Loucy (cell line): ENCODE measurements at regions not wholly inside any gene's neighbourhood (a gene's known extent, or its start where the extent isn't known, plus 50 kb on each side); places are given as distances from the start of the nearest gene placed in this dataset.

ENCODE experiments used
- H2AFZ ChIP-seq: fragments of 200-600 bp; sonication (generic); 2 replicates; pipeline ENCODE4 v1.6.0; 2016; ENCODE audit warnings: antibody characterized with exemption, mild to moderate bottlenecking, low read length, moderate library complexity
- H3F3A ChIP-seq: fragments of 200-600 bp; 2 replicates; pipeline ENCODE4 v1.6.0; 2016; ENCODE audit warnings: antibody characterized with exemption, low read depth, mild to moderate bottlenecking
- H3K27me3 ChIP-seq: fragments of 200-600 bp; sonication (generic); 2 replicates; pipeline ENCODE4 v1.6.1; 2014; ENCODE audit warnings: low read length, mild to moderate bottlenecking; ENCODE audit not compliant: insufficient read depth, poor library complexity, severe bottlenecking
- H3K36me3 ChIP-seq: fragments of 200-600 bp; sonication (generic); 2 replicates; pipeline ENCODE4 v1.6.1; 2016; ENCODE audit warnings: low read length; ENCODE audit not compliant: insufficient read depth
- H3K4me1 ChIP-seq: fragments of 200-600 bp; sonication (generic); 2 replicates; pipeline ENCODE4 v1.5.1; 2014; ENCODE audit warnings: low read length, mild to moderate bottlenecking; ENCODE audit not compliant: insufficient read depth, poor library complexity, severe bottlenecking
- H3K4me2 ChIP-seq: fragments of 200-600 bp; sonication (generic); 2 replicates; pipeline ENCODE4 v1.6.0; 2014; ENCODE audit warnings: antibody characterized with exemption, low read length, low read depth, mild to moderate bottlenecking; ENCODE audit not compliant: poor library complexity, severe bottlenecking
- H3K4me3 ChIP-seq: fragments of 200-600 bp; sonication (generic); 2 replicates; pipeline ENCODE4 v1.5.1; 2014; ENCODE audit warnings: low read length, mild to moderate bottlenecking, mixed read lengths; ENCODE audit not compliant: poor library complexity, severe bottlenecking
- H3K79me2 ChIP-seq: fragments of 200-600 bp; sonication (generic); 2 replicates; pipeline ENCODE4 v1.6.1; 2014; ENCODE audit warnings: low read length; ENCODE audit not compliant: insufficient read depth
- H3K9ac ChIP-seq: fragments of 200-600 bp; sonication (generic); 2 replicates; pipeline ENCODE4 v1.6.0; 2014; ENCODE audit warnings: mild to moderate bottlenecking, low read depth, low read length, moderate library complexity; ENCODE audit not compliant: poor library complexity, severe bottlenecking
- H3K9me2 ChIP-seq: fragments of 200-600 bp; sonication (generic); replicated peaks from 2 replicates; pipeline ENCODE4 v1.6.1; 2016; ENCODE audit warnings: low read depth, low read length, mixed read lengths
- H3K9me3 ChIP-seq: fragments of 200-600 bp; sonication (generic); 2 replicates; pipeline ENCODE4 v1.6.1; 2014; ENCODE audit warnings: mild to moderate bottlenecking, antibody characterized with exemption, low read length, low read depth; ENCODE audit not compliant: insufficient read depth
- H4K20me1 ChIP-seq: fragments of 200-600 bp; sonication (generic); 2 replicates; pipeline ENCODE4 v1.6.0; 2014; ENCODE audit warnings: antibody characterized with exemption, low read length, mild to moderate bottlenecking; ENCODE audit not compliant: insufficient read depth, poor library complexity, severe bottlenecking
- CTCF ChIP-seq: fragments of 200-600 bp; sonication (generic); conservative IDR thresholded peaks from 2 replicates; pipeline ENCODE4 v1.5.1; 2014; ENCODE audit warnings: mild to moderate bottlenecking, antibody characterized with exemption, low read length
- EZH2phosphoT487 ChIP-seq: fragments of 200-600 bp; IDR thresholded peaks from 2 replicates; pipeline ENCODE4 v1.6.1; 2018; ENCODE audit warnings: antibody characterized with exemption, mild to moderate bottlenecking, moderate library complexity, borderline replicate concordance

- Histone ChIP-seq H3K4me2 (no peak overlapping the region), H4K20me1 (peaks cover 5% of the 10 kb centered on the region), H3K9me3 (no peaks in the 10 kb centered on the region), H3K4me1 (peaks cover 31% of the 10 kb centered on the region), H3K4me3 (no peak overlapping the region), H3K9ac (no peak overlapping the region), H2AFZ (no peak overlapping the region), H3K79me2 (peaks cover 12% of the 10 kb centered on the region; the same call in 1 of the 2 replicates), H3K36me3 (peaks cover 21% of the 10 kb centered on the region; the same call in 1 of the 2 replicates), H3K27me3 (no peaks in the 10 kb centered on the region), H3F3A (no peaks in the 10 kb centered on the region; the same call in 1 of the 2 replicates), H3K9me2 (no peaks in the 10 kb centered on the region)
- TF ChIP-seq CTCF = no peak
- no peak for TF ChIP-seq EZH2phosphoT487
Observed at GRCh38 chr11:17153757-17154156, 54.0 kb downstream of the PIK3C2A start.

- no peak overlapping the region for H3K4me2 ChIP-seq
- 0 out of 2 replicates have a peak, but pooled peaks cover under 1% of the 10 kb centered on the region for H3K79me2 ChIP-seq
- H3F3A ChIP-seq = no peaks in the 10 kb centered on the region; the same call in 1 of the 2 replicates
- H3K27me3 ChIP-seq = no peaks in the 10 kb centered on the region
- peaks cover 35% of the 10 kb centered on the region for H3K4me1 ChIP-seq
- H3K4me3 ChIP-seq = no peak overlapping the region
- peaks cover 7% of the 10 kb centered on the region for H4K20me1 ChIP-seq
- H3K36me3 ChIP-seq = peaks cover 26% of the 10 kb centered on the region; the same call in 1 of the 2 replicates
- H3K9me2 ChIP-seq = no peaks in the 10 kb centered on the region
- no peaks in the 10 kb centered on the region for H3K9me3 ChIP-seq
- no peak overlapping the region for H2AFZ ChIP-seq
- H3K9ac ChIP-seq = no peak overlapping the region
- TF ChIP-seq EZH2phosphoT487 (no peak), CTCF (no peak)
Observed at GRCh38 chr11:17152306-17152705, 55.5 kb downstream of the PIK3C2A start.

GRCh38 chr11:17150521-17150920 lies 57.3 kb downstream of the PIK3C2A start:
- peaks cover 22% of the 10 kb centered on the region for H3K4me1 ChIP-seq
- no peak overlapping the region for H3K9ac ChIP-seq
- no peaks in the 10 kb centered on the region for H3K27me3 ChIP-seq
- no peaks in the 10 kb centered on the region for H3K9me2 ChIP-seq
- TF ChIP-seq EZH2phosphoT487 = no peak
- TF ChIP-seq CTCF = no peak
- no peak overlapping the region for H3K4me2 ChIP-seq
- peaks cover 43% of the 10 kb centered on the region; the same call in 1 of the 2 replicates for H3K36me3 ChIP-seq
- H3K79me2 ChIP-seq = no peaks in the 10 kb centered on the region
- no peak overlapping the region for H2AFZ ChIP-seq
- H4K20me1 ChIP-seq = peaks cover 7% of the 10 kb centered on the region
- H3F3A ChIP-seq = no peaks in the 10 kb centered on the region; the same call in 1 of the 2 replicates
- no peaks in the 10 kb centered on the region for H3K9me3 ChIP-seq
- H3K4me3 ChIP-seq = no peak overlapping the region
